NCI-H1417 (cell line): ENCODE measurements at regions not wholly inside any gene's neighbourhood (a gene's known extent, or its start where the extent isn't known, plus 50 kb on each side); places are given as distances from the start of the nearest gene placed in this dataset.
"Not testable (repeated sequence)": the region's sequence is repeated elsewhere in the genome, so short reads cannot be mapped to it uniquely, and the experiment has no call there.

Experiments used
- DNase-seq, 3 experiments: peaks; one replicate each; lab custom pipeline; 2025; lab: John Stamatoyannopoulos, UW

- no peak for DNase-seq
Observed at GRCh38 chr7:23938215-23938614, 228.2 kb downstream of the STK31 start.

- peak; percentile 20 to 57 (median 24) for DNase-seq
Observed at GRCh38 chr7:23938937-23939552, 229.0 kb downstream of the STK31 start.

GRCh38 chr7:23939747-23940146 lies 229.7 kb downstream of the STK31 start:
- DNase-seq = not testable (repeated sequence)

GRCh38 chr7:23941551-23941950 lies 231.5 kb downstream of the STK31 start:
- DNase-seq = no peak

- no peak for DNase-seq
Observed at GRCh38 chr7:23942032-23942431, 232.0 kb downstream of the STK31 start.

- DNase-seq = no peak
Observed at GRCh38 chr7:23944131-23944530, 234.1 kb downstream of the STK31 start.

- DNase-seq = no peak
Observed at GRCh38 chr7:23945472-23945871, 235.5 kb downstream of the STK31 start.

- DNase-seq = no peak
Observed at GRCh38 chr7:23955145-23955544, 245.1 kb downstream of the STK31 start.

GRCh38 chr7:23955600-23956149 lies 245.7 kb downstream of the STK31 start:
- DNase-seq = no peak

- no peak for DNase-seq
Observed at GRCh38 chr7:23956772-23957576, 247.0 kb downstream of the STK31 start.

GRCh38 chr7:23959821-23960220 lies 249.8 kb downstream of the STK31 start:
- no peak for DNase-seq

GRCh38 chr7:23960361-23960760 lies 250.3 kb downstream of the STK31 start:
- peak in 1 of 3 experiments; percentile 53 for DNase-seq

- DNase-seq = no peak
Observed at GRCh38 chr7:23963461-23964165, 253.6 kb downstream of the STK31 start.

- peak in 2 of 3 experiments; percentile 76 to 88 for DNase-seq
Observed at GRCh38 chr7:23964715-23965114, 254.7 kb downstream of the STK31 start.

- DNase-seq = no peak
Observed at GRCh38 chr7:23965296-23965695, 255.3 kb downstream of the STK31 start.

GRCh38 chr7:23966941-23967340 lies 256.9 kb downstream of the STK31 start:
- no peak for DNase-seq

- peak in 1 of 3 experiments; percentile 34 for DNase-seq
Observed at GRCh38 chr7:23967949-23968599, 258.1 kb downstream of the STK31 start.

- DNase-seq = no peak
Observed at GRCh38 chr7:23968791-23969190, 258.8 kb downstream of the STK31 start.

- no peak for DNase-seq
Observed at GRCh38 chr7:23969443-23969842, 259.4 kb downstream of the STK31 start.

- DNase-seq = no peak
Observed at GRCh38 chr7:23970193-23970592, 260.2 kb downstream of the STK31 start.

- DNase-seq = no peak
Observed at GRCh38 chr7:23971031-23971430, 261.0 kb downstream of the STK31 start.

- DNase-seq = no peak
Observed at GRCh38 chr7:23972057-23972456, 262.0 kb downstream of the STK31 start.
